ENCODE measurements at regions not wholly inside any gene's neighbourhood (a gene's known extent, or its start where the extent isn't known, plus 50 kb on each side); places are given as distances from the start of the nearest gene placed in this dataset. TPM values are rescaled to one million over a fixed set of nuclear protein-coding genes. Genes with fewer than 3 reads are reported as not detected.

DNA sequence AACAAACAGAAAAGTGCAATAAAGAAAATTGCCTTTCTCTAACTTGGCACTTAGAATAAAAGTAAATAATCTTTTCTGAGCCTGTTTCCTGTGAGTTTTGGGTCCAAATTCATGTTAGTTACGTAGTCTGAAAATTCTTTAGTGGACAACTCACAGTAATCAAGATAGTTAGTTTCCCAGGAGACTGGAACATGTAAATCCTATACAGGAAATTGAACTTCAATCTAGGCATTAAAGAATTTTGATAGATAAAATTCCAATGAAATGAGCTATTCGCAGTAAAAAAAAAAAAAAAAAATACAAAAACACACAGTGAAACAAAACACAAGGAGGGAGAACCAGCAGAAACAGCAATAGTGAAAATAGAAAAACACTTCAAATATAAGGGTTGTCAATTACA, 83.8 kb upstream of the REG3G start:
- H3K4me3 ChIP-seq (ENCODE audit: low read length in 3 of 3): no peak overlapping the region
- no peak overlapping the region for H3K9ac ChIP-seq (ENCODE audit: low read depth in 1 of 3, low read length in 3 of 3)

DNA sequence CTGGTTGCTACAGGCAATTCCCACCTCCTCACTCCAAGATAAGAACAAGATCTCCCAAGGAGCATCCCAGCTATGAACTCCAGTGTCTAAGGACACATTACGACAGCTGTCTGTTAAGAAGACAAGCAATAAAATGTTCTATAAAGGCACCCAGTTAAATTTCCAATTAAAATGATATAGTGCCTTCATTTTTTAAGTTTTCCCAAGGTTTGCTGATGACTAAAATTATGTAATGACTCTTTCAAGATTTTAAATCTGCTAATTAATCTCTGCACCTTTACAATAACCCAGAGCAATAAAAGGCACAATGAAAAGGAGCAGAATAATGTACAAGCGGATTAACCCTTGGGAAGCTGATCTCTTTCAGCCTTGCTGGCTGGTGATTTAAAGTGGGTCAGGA, 61.6 kb upstream of the REG3G start:
- H3K36me3 ChIP-seq (ENCODE audit: control insufficient read depth in 3 of 3, insufficient read depth in 3 of 3, low read length in 3 of 3): no peaks in the 10 kb centered on the region

More for the DNA sequence above, 83.8 kb upstream of the REG3G start:
- Histone ChIP-seq H3K9me3 (ENCODE audit: control insufficient read depth in 3 of 3, low read length in 3 of 3) (no peaks in the 10 kb centered on the region), H3K27ac (ENCODE audit: low read depth, low read length) (no peak overlapping the region), H3K4me1 (ENCODE audit: control insufficient read depth in 3 of 3, insufficient read depth in 3 of 3, low read length in 3 of 3) (no peaks in the 10 kb centered on the region), H3K27me3 (ENCODE audit: control insufficient read depth in 3 of 3, insufficient read depth in 3 of 3, low read length in 3 of 3) (no peaks in the 10 kb centered on the region), H3K36me3 (ENCODE audit: control insufficient read depth in 3 of 3, insufficient read depth in 3 of 3, low read length in 3 of 3) (no peaks in the 10 kb centered on the region)

DNA sequence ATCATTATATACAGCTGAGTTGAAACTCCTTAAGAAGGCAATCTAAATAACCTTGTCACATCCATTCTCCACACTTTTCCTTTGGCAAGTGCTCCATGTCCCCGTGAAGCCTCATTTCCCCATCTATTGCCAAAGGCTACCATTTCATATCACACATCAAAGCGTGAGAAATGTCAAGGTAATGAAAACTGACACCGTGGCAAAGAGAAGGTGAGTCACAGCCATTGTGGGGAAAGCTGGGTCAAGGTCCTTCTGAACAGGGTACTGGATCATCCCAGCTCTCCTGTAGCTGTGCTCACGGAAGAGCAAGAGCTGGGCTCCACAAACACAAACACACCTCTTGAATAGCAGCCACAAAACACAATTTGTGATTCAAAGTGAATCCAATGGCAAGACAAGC, 58.2 kb upstream of the REG3G start:
- H3K36me3 ChIP-seq (ENCODE audit: control insufficient read depth in 3 of 3, insufficient read depth in 3 of 3, low read length in 3 of 3): no peaks in the 10 kb centered on the region
- no peaks in the 10 kb centered on the region for H3K9me3 ChIP-seq (ENCODE audit: control insufficient read depth in 3 of 3, low read length in 3 of 3)
- no peaks in the 10 kb centered on the region for H3K27me3 ChIP-seq (ENCODE audit: control insufficient read depth in 3 of 3, insufficient read depth in 3 of 3, low read length in 3 of 3)
- H3K4me1 ChIP-seq (ENCODE audit: control insufficient read depth in 3 of 3, insufficient read depth in 3 of 3, low read length in 3 of 3): no peaks in the 10 kb centered on the region
- no peak overlapping the region for H3K4me3 ChIP-seq (ENCODE audit: low read length in 3 of 3)
- no peak overlapping the region for H3K27ac ChIP-seq (ENCODE audit: low read depth, low read length)
- no peak overlapping the region for H3K9ac ChIP-seq (ENCODE audit: low read depth in 1 of 3, low read length in 3 of 3)

More for the DNA sequence above, 61.6 kb upstream of the REG3G start:
- no peaks in the 10 kb centered on the region for H3K4me1 ChIP-seq (ENCODE audit: control insufficient read depth in 3 of 3, insufficient read depth in 3 of 3, low read length in 3 of 3)
- H3K27ac ChIP-seq (ENCODE audit: low read depth, low read length): no peak overlapping the region
- no peaks in the 10 kb centered on the region for H3K9me3 ChIP-seq (ENCODE audit: control insufficient read depth in 3 of 3, low read length in 3 of 3)
- no peak overlapping the region for H3K9ac ChIP-seq (ENCODE audit: low read depth in 1 of 3, low read length in 3 of 3)
- no peaks in the 10 kb centered on the region for H3K27me3 ChIP-seq (ENCODE audit: control insufficient read depth in 3 of 3, insufficient read depth in 3 of 3, low read length in 3 of 3)
- no peak overlapping the region for H3K4me3 ChIP-seq (ENCODE audit: low read length in 3 of 3)

DNA sequence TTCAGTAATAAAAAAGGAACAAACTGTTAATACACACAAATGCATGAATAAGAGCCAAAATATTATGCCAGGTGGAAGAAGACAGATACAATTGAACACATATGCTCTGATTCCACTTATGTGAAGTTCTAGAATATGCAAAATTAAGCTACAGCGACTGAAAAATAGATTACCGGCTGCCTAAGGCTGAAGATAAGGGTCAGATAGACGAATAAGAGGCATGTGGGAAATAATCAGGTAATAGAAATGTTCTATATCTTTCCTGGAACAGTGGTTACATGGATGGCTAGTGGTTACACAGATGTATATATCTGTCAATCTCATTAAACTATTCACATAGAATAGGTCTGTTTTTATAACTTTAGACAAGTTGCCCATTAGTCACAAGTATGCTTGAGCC, 51.9 kb upstream of the REG3G start:
- Histone ChIP-seq H3K4me1 (ENCODE audit: control insufficient read depth in 3 of 3, insufficient read depth in 3 of 3, low read length in 3 of 3) (no peaks in the 10 kb centered on the region), H3K27ac (ENCODE audit: low read depth, low read length) (no peak overlapping the region)

More for the DNA sequence above, 51.9 kb upstream of the REG3G start:
- H3K4me3 ChIP-seq (ENCODE audit: low read length in 3 of 3): no peak overlapping the region
- no peak overlapping the region for H3K9ac ChIP-seq (ENCODE audit: low read depth in 1 of 3, low read length in 3 of 3)
- no peaks in the 10 kb centered on the region for H3K9me3 ChIP-seq (ENCODE audit: control insufficient read depth in 3 of 3, low read length in 3 of 3)
- no peaks in the 10 kb centered on the region for H3K36me3 ChIP-seq (ENCODE audit: control insufficient read depth in 3 of 3, insufficient read depth in 3 of 3, low read length in 3 of 3)
- H3K27me3 ChIP-seq (ENCODE audit: control insufficient read depth in 3 of 3, insufficient read depth in 3 of 3, low read length in 3 of 3): no peaks in the 10 kb centered on the region

Small RNAs in the stretch of these regions (small RNA-seq; reads per million reads assigned to genes)
- gene RNU6-812P (not detected), gene RNU6-827P (not detected)
